HG03175 (cell line): ENCODE measurements at regions not wholly inside any gene's neighbourhood (a gene's known extent, or its start where the extent isn't known, plus 50 kb on each side); places are given as distances from the start of the nearest gene placed in this dataset.

Experiments used
- ATAC-seq: cut with Tn5 transposase; IDR thresholded peaks from one replicate; pipeline ENCODE4 v1.9.1; 2021; ENCODE audit warnings: mild to moderate bottlenecking, moderate library complexity; ENCODE audit not compliant: unreplicated experiment

GRCh38 chr4:180641495-180641894 is 1601.7 kb upstream of the TENM3 start:
- ATAC-seq, result no peak

- no peak for ATAC-seq
Observed at GRCh38 chr4:180642732-180643131, 1600.5 kb upstream of the TENM3 start.

- ATAC-seq, result peak; percentile 82
Observed at GRCh38 chr4:180650273-180650672, 1592.9 kb upstream of the TENM3 start.

DNA sequence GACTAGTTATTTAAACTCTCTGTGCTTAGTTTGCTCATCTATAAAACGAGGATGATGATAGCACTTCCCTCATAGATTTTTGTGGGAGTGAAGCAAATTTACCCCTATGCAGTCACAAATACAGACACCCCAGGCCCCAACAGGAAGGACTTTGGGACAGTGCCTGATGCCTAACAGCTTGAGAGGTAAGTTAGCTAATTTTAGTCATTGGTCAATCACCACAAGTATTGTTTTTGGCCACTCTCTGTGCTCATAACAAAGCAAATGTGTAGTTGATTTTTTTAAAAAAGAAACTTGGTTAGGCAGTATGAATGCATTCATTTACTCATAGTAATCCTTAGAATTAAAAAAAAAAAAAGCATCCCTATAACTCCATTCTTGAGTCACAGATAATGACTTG is 1590.7 kb upstream of the TENM3 start:
- no peak for ATAC-seq

- ATAC-seq, result no peak
Observed at GRCh38 chr4:180655886-180656285, 1587.3 kb upstream of the TENM3 start.

DNA sequence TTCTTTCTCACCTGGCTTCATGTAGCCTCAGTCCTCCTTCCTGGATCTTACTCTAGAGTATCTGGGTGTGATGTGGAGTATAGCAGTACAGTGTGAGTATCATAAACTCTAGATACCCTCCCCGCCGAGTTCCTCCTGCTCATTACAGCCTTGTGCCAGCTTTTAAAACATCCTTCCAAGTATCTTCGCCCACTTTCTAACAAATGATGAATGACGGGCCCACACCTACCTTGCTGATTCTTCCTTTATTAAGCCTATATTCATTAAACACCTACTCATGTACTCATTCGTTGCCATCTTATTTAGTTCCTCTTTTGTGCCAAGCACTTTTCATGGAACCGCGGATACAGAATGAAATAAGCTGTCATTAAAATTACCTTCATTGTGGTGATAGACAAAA is 1585.3 kb upstream of the TENM3 start:
- no peak for ATAC-seq

DNA sequence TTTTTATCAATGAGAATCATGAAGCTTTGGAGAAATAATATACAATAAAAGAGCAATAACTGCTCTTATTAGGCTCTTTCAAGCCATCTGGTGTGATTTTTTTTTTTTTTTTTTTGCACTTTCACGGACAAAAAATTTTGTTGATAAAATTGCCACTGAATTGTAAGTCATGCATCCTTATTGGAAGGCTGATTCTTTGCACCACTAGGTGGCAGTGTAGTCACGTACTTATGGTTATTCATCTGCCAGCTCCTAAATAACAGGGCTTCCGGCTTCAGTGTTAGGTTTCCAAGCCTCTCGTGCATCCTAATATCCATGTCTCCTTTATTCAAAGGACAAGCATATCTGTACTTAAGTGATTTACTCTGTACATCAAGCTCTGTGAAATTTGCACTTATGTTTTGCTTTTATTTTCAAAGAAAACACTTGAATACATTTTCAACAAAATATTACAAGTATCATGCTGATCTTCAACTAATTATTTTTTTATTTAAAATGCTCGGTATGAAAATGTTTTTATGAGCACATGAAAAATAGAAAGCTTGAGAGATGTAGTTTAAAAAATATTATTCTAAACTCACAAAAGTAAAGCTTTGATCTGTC is 1578.3 kb upstream of the TENM3 start:
- peak; percentile 86 for ATAC-seq

DNA sequence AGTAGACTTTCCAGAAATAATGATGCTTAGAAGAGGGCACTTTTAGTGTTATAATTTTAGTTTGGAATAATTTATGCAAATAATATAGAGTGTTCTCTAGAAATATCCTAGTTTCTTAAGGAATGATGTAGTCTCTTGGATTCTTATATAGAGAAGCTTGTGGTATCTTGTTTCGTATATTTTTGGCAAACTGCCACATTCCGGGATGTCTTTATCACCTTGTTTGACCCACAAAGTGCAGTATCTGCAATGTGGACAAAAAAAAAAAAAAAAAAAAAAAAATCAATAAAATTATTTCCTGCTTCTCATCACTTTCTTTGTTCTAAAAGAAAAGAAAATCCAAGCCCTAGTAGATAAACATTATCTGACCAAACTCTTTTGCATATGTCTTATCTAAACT is 1577.7 kb upstream of the TENM3 start:
- ATAC-seq, result no peak

- peak; percentile 73 for ATAC-seq
Observed at GRCh38 chr4:180665994-180666824, 1577.0 kb upstream of the TENM3 start.

- no peak for ATAC-seq
Observed at GRCh38 chr4:180668732-180669131, 1574.5 kb upstream of the TENM3 start.

DNA sequence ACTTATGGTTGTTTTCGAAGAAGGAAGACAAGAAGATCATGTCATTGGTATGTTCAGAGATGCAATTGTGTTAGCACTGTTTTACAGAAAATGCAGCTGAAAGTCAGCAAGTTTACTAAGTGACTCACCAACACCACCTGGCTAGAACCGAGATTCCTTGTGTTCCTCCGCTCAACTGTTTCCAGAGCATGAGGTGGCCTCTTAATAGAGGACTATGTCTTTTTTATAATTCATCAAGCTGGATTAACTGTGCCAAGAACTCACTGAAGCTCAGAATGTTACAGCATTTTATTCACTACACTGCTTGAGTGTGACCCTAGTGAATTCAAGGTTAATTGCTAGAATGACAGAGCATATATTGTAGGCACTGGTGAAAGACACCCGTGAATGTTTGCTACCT is 1573.5 kb upstream of the TENM3 start:
- ATAC-seq, result no peak

DNA sequence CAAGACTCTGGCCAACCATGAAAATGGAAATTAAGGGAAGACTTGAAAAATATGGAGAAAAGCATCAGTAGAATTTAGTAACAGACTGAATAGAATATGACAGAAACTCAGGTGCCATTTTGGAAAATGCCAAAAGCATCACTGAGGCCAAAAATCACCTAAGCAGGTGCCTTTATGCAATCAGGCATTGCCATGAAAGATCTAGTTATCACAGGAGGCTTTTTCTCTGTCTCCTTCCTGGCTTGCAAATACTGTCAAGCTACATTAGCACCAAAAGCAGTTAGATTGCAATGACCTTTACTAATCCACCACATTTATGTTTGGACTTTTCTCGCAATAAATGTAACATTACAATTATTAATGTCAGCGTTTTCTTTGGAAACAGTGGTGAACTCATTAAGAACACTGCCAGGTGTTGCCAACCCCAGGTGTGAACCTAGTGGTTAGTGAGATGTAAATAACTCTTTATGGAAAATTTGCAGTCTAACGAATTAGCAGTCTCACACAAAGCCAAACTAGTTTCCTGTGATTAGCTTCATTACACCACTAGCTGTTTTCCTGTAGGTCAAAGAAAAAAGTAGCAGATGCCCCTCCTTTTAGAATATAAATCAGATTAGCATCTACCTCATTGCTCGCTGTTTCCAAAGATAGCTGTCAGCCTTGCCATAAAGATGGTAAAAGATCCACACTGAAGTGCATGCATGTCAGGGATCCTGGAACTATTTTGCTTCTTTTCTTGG is 1568.4 kb upstream of the TENM3 start:
- ATAC-seq, result no peak

DNA sequence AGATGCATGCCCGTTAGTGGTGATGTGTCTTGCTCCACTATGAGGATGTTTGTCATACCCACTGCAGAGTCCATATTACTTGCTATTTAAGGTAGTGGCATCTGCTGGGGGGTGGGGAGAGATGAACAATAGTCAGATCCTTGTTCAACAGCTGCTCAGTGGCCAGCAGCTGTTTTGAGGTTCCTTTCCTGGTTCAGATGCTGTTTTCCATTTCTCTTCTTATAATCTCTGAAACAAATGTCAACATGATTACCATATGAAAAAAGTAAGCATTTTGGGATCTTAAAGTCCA is 1567.9 kb upstream of the TENM3 start:
- ATAC-seq, result no peak

- ATAC-seq, result no peak
Observed at GRCh38 chr4:180680305-180680704, 1562.9 kb upstream of the TENM3 start.

GRCh38 chr4:180682776-180683175 is 1560.4 kb upstream of the TENM3 start:
- no peak for ATAC-seq

DNA sequence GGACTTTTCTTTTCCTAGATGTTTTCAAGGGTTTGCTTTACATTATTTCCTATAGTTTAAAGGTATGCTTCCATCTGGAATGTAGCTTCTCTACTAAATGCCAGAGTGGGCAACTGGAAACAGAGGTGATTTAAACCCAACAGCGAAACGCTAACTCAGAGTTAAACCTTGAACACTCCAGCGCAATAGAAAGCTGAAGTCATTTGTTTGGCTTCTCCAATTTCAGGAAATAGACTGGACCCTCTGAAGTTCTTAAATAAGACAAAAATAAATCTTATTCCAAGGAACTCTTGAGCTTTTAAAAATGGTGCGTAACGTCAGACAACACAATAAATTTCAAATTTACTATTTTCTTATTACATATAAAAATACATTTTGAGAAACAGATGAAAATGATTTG is 1560.0 kb upstream of the TENM3 start:
- ATAC-seq, result no peak

DNA sequence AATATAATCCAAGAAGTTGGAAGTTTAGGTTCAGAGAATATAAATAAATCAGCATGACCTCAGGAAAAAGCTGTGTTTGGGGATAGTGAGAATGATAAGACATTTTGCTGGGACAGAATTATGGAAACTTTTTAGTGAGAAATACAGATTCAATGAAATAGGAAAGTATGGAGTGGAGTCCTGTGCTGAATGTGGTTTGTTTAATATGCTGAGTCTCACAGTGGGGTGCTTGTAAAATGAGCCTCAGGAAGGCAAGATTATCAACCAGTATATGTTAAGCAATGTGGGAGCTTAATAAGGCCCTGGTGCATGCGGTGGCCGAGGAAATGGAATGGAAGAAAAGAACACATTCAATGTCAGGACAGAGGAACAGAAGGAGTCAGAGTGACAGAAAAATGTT is 1554.7 kb upstream of the TENM3 start:
- no peak for ATAC-seq

DNA sequence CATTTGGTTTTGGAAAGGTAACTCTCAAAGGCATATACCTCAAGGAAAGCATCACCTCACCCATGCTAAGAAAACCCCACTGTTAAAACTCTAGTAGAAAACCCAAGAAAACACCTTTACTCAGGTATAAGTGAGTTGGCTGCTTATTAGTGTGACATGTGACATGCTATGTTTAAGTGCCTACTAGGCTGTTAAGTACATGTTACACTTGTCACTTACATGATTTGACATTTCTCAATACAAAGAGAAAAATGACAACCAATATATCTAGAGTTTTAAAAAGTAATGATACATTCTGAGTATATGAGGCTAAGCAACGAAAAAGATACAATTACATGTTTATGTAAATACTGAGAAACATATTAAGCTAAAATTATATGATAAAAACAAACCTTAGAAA is 1548.3 kb upstream of the TENM3 start:
- no peak for ATAC-seq

DNA sequence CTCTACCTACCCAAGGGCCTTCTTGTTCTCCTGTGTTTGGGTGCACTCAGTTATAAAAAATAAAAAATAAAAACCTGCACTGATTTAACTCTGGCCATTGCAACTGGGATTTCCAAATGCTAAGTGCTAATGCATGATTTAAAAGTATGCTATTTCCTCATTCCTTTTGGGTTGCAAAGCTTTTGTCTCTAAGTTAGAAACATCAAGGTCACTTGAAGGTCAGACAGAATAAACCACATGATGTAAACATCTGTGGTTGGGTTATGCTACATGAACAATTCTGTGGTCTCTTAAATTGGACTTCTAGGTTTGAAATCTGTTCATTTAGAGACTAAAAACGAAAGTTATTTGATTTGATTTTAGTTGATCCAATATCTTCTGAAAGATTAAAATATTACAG is 1547.4 kb upstream of the TENM3 start:
- ATAC-seq, result no peak

GRCh38 chr4:180696460-180697092 is 1546.6 kb upstream of the TENM3 start:
- no peak for ATAC-seq

- ATAC-seq, result no peak
Observed at GRCh38 chr4:180698550-180699195, 1544.5 kb upstream of the TENM3 start.
